HG03354 (cell line): ENCODE measurements at regions not wholly inside any gene's neighbourhood (a gene's known extent, or its start where the extent isn't known, plus 50 kb on each side); places are given as distances from the start of the nearest gene placed in this dataset.
"Not testable (repeated sequence)": the region's sequence is repeated elsewhere in the genome, so short reads cannot be mapped to it uniquely, and the experiment has no call there.

ENCODE experiments used
- ATAC-seq: cut with Tn5 transposase; IDR thresholded peaks from one replicate; pipeline ENCODE4 v1.9.1; 2021; ENCODE audit warnings: mild to moderate bottlenecking; ENCODE audit not compliant: unreplicated experiment, poor library complexity, severe bottlenecking

GRCh38 chr6:80434691-80435350 lies 328.4 kb downstream of the BCKDHB start:
- ATAC-seq, result no peak

- ATAC-seq, result no peak
These were observed 327.2 kb downstream of the BCKDHB start for GRCh38 chr6:80433673-80434025.

GRCh38 chr6:80433010-80433672 lies 326.7 kb downstream of the BCKDHB start:
- no peak for ATAC-seq

DNA sequence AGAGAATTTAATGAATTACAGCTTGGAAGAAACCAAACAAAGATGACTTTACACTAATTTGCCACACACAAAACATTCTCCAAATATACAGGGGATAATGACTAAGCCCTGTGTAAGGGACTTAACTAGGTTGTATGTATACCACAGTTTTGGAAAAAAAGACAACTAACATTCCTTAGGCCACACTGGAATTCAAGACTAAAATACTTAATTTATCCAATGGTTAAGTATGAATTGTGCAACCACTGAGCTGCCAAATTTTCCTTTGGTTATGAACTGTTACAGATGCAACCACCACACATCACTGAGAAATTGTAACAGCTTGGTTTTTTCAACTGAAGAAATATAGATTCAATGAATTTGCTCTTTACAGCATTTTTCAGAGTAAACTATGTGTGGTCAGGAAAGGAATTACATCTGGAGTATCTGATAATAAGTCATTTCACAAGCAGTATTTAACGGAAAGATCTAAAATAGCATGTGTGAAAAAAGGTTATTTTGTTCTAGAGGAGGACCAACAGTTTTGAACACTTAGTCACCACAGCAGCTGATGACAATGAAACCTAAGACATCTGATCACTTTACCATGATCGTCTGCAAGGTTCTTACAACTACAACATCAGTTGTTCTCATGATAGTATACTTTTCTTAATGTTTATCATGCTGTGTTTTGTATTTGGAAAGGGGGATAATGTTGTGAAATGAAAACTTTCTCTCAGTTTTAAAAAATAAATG lies 318.8 kb downstream of the BCKDHB start:
- no peak for ATAC-seq

DNA sequence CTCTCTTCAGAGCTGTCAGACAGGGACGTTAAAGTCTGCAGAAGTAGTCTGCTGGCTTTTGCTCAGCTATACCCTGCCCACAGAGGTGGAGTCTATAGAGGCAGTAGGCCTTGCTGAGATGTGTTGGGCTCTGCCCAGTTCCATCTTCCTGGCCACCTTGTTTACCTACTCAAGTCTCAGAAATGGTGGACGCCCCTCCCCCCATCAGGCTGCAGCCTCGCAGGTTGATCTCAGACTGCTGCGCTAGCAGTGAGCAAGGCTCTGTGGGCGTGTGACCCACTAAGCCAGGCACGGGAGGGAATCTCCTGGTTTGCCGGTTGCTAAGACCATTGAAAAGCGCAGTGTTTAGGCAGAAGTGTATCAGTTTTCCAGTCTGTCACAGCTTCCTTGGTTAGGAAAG lies 305.0 kb downstream of the BCKDHB start:
- ATAC-seq, result no peak

GRCh38 chr6:80407976-80408375 lies 301.5 kb downstream of the BCKDHB start:
- ATAC-seq, result not testable (repeated sequence)

- ATAC-seq, result no peak
These were observed 298.4 kb downstream of the BCKDHB start for GRCh38 chr6:80404889-80405288.

GRCh38 chr6:80403365-80403764 lies 296.9 kb downstream of the BCKDHB start:
- ATAC-seq, result no peak

- ATAC-seq, result no peak
These were observed 295.8 kb downstream of the BCKDHB start for GRCh38 chr6:80402266-80402665.
